Stomach (tissue), 8 donors: ENCODE measurements at regions not wholly inside any gene's neighbourhood (a gene's known extent, or its start where the extent isn't known, plus 50 kb on each side); places are given as distances from the start of the nearest gene placed in this dataset.

Experiments
- DNase-seq, 2 donors: peaks; one replicate each; pipeline versions ENCODE4 v3.0.0 to v3.0.0-alpha.2; 2013 to 2019
- H3K27ac ChIP-seq, 5 donors: fragments of 200-600 bp in 4 of 5; sonication (generic) in 4 of 5; one replicate each; pipeline ENCODE4 v1.5.1; 2013 to 2019; ENCODE audit warnings: mild to moderate bottlenecking in 1 of 5, moderate library complexity in 1 of 5
- H3K27me3 ChIP-seq, 3 donors: fragments of 200-600 bp; sonication (generic); one replicate each; pipeline ENCODE4 v1.5.1; 2017 to 2019; ENCODE audit warnings: mixed run types in 1 of 3
- H3K36me3 ChIP-seq, 4 donors: fragments of 200-600 bp; sonication (generic); 1 replicate in 3 of 4; 2 replicates in 1 of 4; pipeline ENCODE4 v1.5.1; 2016 to 2019
- H3K4me1 ChIP-seq, 4 donors: fragments of 200-600 bp; sonication (generic); one replicate each; pipeline ENCODE4 v1.5.1; 2016 to 2019
- H3K4me3 ChIP-seq, 4 donors: fragments of 200-600 bp; sonication (generic) in 3 of 4; one replicate each; pipeline ENCODE4 v1.5.1; 2016 to 2019; ENCODE audit warnings: mild to moderate bottlenecking in 1 of 4
- H3K9me3 ChIP-seq, 4 donors: fragments of 200-600 bp; sonication (generic); one replicate each; pipeline ENCODE4 v1.5.1; 2016 to 2019
- CTCF ChIP-seq, 7 experiments: fragments of 450-650 bp in 4 of 7; fragments of 200-600 bp in 3 of 7; sonication (generic) in 3 of 7; IDR thresholded peaks; one replicate each; pipeline ENCODE4 v1.5.1; 2016 to 2019; ENCODE audit warnings: antibody characterized with exemption in 7 of 7, control low read depth in 2 of 7, mild to moderate bottlenecking in 1 of 7
- EP300 ChIP-seq: sonication (generic); formaldehyde crosslinking; IDR thresholded peaks from one replicate; pipeline ENCODE4 v1.6.1; 2017; ENCODE audit warnings: antibody characterized with exemption
- POLR2A ChIP-seq, 4 donors: fragments of 450-650 bp; IDR thresholded peaks; one replicate each; pipeline ENCODE4 v1.6.1; 2016; ENCODE audit warnings: antibody characterized with exemption in 4 of 4, control low read depth in 2 of 4, mild to moderate bottlenecking in 1 of 4, moderate library complexity in 1 of 4
- POLR2AphosphoS5 ChIP-seq, 3 donors: sonication (generic); formaldehyde crosslinking; IDR thresholded peaks; one replicate each; pipeline ENCODE4 v1.6.1; 2016; ENCODE audit warnings: antibody characterized with exemption in 3 of 3
- WGBS, 5 donors: extraction: QIAGEN DNeasy Blood & Tissue Kit in 3 of 5; methylation state at CpG; one replicate each; pipeline versions ENCODE4 v1.1.5 to v1.1.7; 2013 to 2018; 5-methylcytosine and 5-hydroxymethylcytosine counted together
- intact Hi-C: fragments of 100-400 bp; cut with DNase I; formaldehyde crosslinking; loops from one replicate; pipeline ENCODE4 v1.15.1; 2023; ENCODE audit warnings: low total_unique reads
- donor health status: healthy with polysubstance abuse.
- donor health status: Bipolar disorder and iron deficiency.
- donor health status: healthy.

- no peaks in the 10 kb centered on the region for H3K27me3 ChIP-seq
- H3K9me3 ChIP-seq, result no peaks in the 10 kb centered on the region
- no peak overlapping the region for H3K4me3 ChIP-seq
- DNase-seq, result no peak
- TF ChIP-seq POLR2A (IDR thresholded peaks at IDR 0.05), result no peak
- no peak for TF ChIP-seq EP300
- no peak for TF ChIP-seq POLR2AphosphoS5 (IDR thresholded peaks at IDR 0.05)
- TF ChIP-seq CTCF (IDR thresholded peaks at IDR 0.05), result no peak
- intact Hi-C loops, result no loop called here
- no peak overlapping the region for H3K27ac ChIP-seq
- 66 to 73% (median 67%) methylated on average over 4 of the region's 4 CpGs for WGBS, 5 donors
- H3K36me3 ChIP-seq, result no peaks in the 10 kb centered on the region
- peaks cover 0 to 10% (median 0%) of the 10 kb centered on the region in 4 donors for H3K4me1 ChIP-seq
These were observed 76.6 kb upstream of the NAV3 start for GRCh38 chr12:77754086-77754485.

- H3K27ac ChIP-seq, result no peak overlapping the region
- WGBS, 5 donors, result 4 to 32% (median 7%) methylated on average over 2 of the region's 2 CpGs
- no peak for DNase-seq
- no peaks in the 10 kb centered on the region for H3K9me3 ChIP-seq
- peaks cover 0 to 10% (median 0%) of the 10 kb centered on the region in 4 donors for H3K4me1 ChIP-seq
- H3K27me3 ChIP-seq, result no peaks in the 10 kb centered on the region
- H3K4me3 ChIP-seq, result no peak overlapping the region
- TF ChIP-seq POLR2AphosphoS5 (IDR thresholded peaks at IDR 0.05) (no peak), CTCF (IDR thresholded peaks at IDR 0.05) (no peak), EP300 (no peak), POLR2A (IDR thresholded peaks at IDR 0.05) (no peak)
- H3K36me3 ChIP-seq, result no peaks in the 10 kb centered on the region
- intact Hi-C loops, result no loop called here
These were observed 78.8 kb upstream of the NAV3 start for GRCh38 chr12:77751939-77752338.

GRCh38 chr12:77746096-77746495 lies 84.6 kb upstream of the NAV3 start:
- Histone ChIP-seq H3K27ac (no peak overlapping the region), H3K27me3 (no peaks in the 10 kb centered on the region), H3K4me3 (no peak overlapping the region), H3K36me3 (no peaks in the 10 kb centered on the region), H3K9me3 (no peaks in the 10 kb centered on the region), H3K4me1 (peaks cover 0 to 4% (median 0%) of the 10 kb centered on the region in 4 donors)
- intact Hi-C loops, result no loop called here
- WGBS, 5 donors, result 35 to 48% (median 40%) methylated on average over 3 of the region's 3 CpGs
- no peak for TF ChIP-seq POLR2A (IDR thresholded peaks at IDR 0.05)
- no peak for TF ChIP-seq CTCF (IDR thresholded peaks at IDR 0.05)
- TF ChIP-seq POLR2AphosphoS5 (IDR thresholded peaks at IDR 0.05), result no peak
- TF ChIP-seq EP300, result no peak
- DNase-seq, result peak in 1 of 2 donors; percentile 78

DNA sequence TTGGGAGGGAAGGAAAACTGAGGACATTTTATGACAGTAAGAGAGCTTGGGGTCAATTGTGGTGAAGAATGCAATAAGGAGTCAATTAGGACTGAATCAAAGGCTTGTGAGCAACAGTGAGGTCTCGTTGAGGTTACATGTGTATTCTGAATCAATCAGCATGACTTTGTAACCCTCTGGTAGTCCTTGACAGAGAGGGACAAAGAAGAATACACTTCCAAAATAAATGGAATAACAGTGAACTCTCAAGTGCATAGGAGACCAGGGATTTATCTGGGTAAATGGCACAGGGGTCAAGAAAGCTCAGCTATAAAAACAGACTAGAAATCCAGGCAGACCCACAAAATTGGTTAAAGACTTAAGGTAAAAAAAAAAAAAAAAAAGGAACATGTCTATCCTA lies 85.1 kb upstream of the NAV3 start:
- no peak overlapping the region for H3K4me3 ChIP-seq
- TF ChIP-seq POLR2A (IDR thresholded peaks at IDR 0.05), result no peak
- TF ChIP-seq EP300, result no peak
- no peak for TF ChIP-seq CTCF (IDR thresholded peaks at IDR 0.05)
- no peak for TF ChIP-seq POLR2AphosphoS5 (IDR thresholded peaks at IDR 0.05)
- H3K9me3 ChIP-seq, result no peaks in the 10 kb centered on the region
- no peaks in the 10 kb centered on the region for H3K27me3 ChIP-seq
- no peak overlapping the region for H3K27ac ChIP-seq
- peaks cover 0 to 4% (median 0%) of the 10 kb centered on the region in 4 donors for H3K4me1 ChIP-seq
- 41 to 63% (median 57%) methylated on average over 1 of the region's 1 CpG for WGBS, 5 donors
- no peaks in the 10 kb centered on the region for H3K36me3 ChIP-seq
- intact Hi-C loops, result no loop called here
- DNase-seq, result no peak
